ENCODE measurements at regions not wholly inside any gene's neighbourhood (a gene's known extent, or its start where the extent isn't known, plus 50 kb on each side); places are given as distances from the start of the nearest gene placed in this dataset.

- no TSS peak for BruUV-seq (replicated peaks)
- Histone ChIP-seq H3K4me2 (ENCODE audit: low read length) (no peak overlapping the region), H3K9me3 (ENCODE audit: control insufficient read depth in 1 of 2, insufficient read depth in 1 of 2, low read depth in 1 of 2, low read length in 2 of 2) (no peaks in the 10 kb centered on the region), H4K20me1 (ENCODE audit: insufficient read depth) (no peaks in the 10 kb centered on the region), H3K9me2 (ENCODE audit: insufficient read depth) (no peaks in the 10 kb centered on the region), H3K27ac (ENCODE audit: low read depth, low read length) (no peak overlapping the region), H3K9ac (ENCODE audit: low read length) (no peak overlapping the region), H2AFZ (ENCODE audit: low read depth, low read length, poor library complexity, severe bottlenecking) (no peak overlapping the region), H3K4me3 (replicated peaks in 1 of 2; ENCODE audit: low read depth in 1 of 2, low read length in 2 of 2) (no peak overlapping the region), H3K27me3 (ENCODE audit: insufficient read depth, low read length) (no peaks in the 10 kb centered on the region), H3K36me3 (ENCODE audit: control insufficient read depth in 1 of 2, insufficient read depth in 2 of 2, low read length in 2 of 2) (no peaks in the 10 kb centered on the region), H3K4me1 (ENCODE audit: control insufficient read depth in 1 of 2, insufficient read depth in 2 of 2, low read length in 2 of 2) (no peaks in the 10 kb centered on the region), H3K79me2 (ENCODE audit: insufficient read depth, low read length) (no peaks in the 10 kb centered on the region)
- no peak for DNase-seq (ENCODE audit: low read depth, low spot score)
- RAD21 ChIA-PET (ENCODE audit: low non-redundant PET in 1 of 2, low total read pairs in 2 of 2, uncharacterized antibody in 2 of 2, unreplicated experiment in 2 of 2) = no interaction called here
- no peak for ATAC-seq
- TF ChIP-seq ZFX (IDR thresholded peaks at IDR 0.05) = no peak
- no peak for TF ChIP-seq YY1 (IDR thresholded peaks at IDR 0.05; ENCODE audit: extremely low read depth, insufficient replicate concordance, low read depth, low read length)
- TF ChIP-seq ELF1 (IDR thresholded peaks at IDR 0.05; ENCODE audit: borderline replicate concordance, low read depth) = no peak
- TF ChIP-seq CTCF (IDR thresholded peaks at IDR 0.05 in 2 of 3, conservative IDR thresholded peaks at IDR 0.05 in 1 of 3; ENCODE audit: borderline replicate concordance in 1 of 3, insufficient read depth in 1 of 3, low read depth in 2 of 3, low read length in 2 of 3) = 0 out of 6 replicates have a peak, but pooled peaks of 1 of the 3 experiments have one; percentile 23
- POLR2A ChIA-PET = no interaction called here
- intact Hi-C loops (cut with micrococcal nuclease) = no loop called here
- CTCF ChIA-PET = no interaction called here
These were observed 547.5 kb downstream of the MMUT start for GRCh38 chr6:48915591-48915990.

- TF ChIP-seq EZH2phosphoT487 (IDR thresholded peaks at IDR 0.05; ENCODE audit: borderline replicate concordance) (no peak), SRF (IDR thresholded peaks at IDR 0.05; ENCODE audit: low read depth) (no peak), EZH2 (IDR thresholded peaks at IDR 0.05) (no peak), ATF3 (IDR thresholded peaks at IDR 0.05) (no peak), YY1 (IDR thresholded peaks at IDR 0.05; ENCODE audit: extremely low read depth, insufficient replicate concordance, low read depth, low read length) (no peak), REST (IDR thresholded peaks at IDR 0.05; ENCODE audit: low read depth) (no peak), SP1 (IDR thresholded peaks at IDR 0.05; ENCODE audit: low read depth) (no peak), MAX (IDR thresholded peaks at IDR 0.05) (no peak), CBX3 (IDR thresholded peaks at IDR 0.05; ENCODE audit: low read depth) (no peak), ZFX (IDR thresholded peaks at IDR 0.05) (no peak)
- Histone ChIP-seq H3K4me3 (replicated peaks in 1 of 2; ENCODE audit: low read depth in 1 of 2, low read length in 2 of 2) (no peak overlapping the region), H3K9me2 (ENCODE audit: insufficient read depth) (no peaks in the 10 kb centered on the region), H4K20me1 (ENCODE audit: insufficient read depth) (no peaks in the 10 kb centered on the region), H3K27me3 (ENCODE audit: insufficient read depth, low read length) (no peaks in the 10 kb centered on the region), H3K27ac (ENCODE audit: low read depth, low read length) (no peak overlapping the region), H3K36me3 (ENCODE audit: control insufficient read depth in 1 of 2, insufficient read depth in 2 of 2, low read length in 2 of 2) (no peaks in the 10 kb centered on the region), H3K9me3 (ENCODE audit: control insufficient read depth in 1 of 2, insufficient read depth in 1 of 2, low read depth in 1 of 2, low read length in 2 of 2) (no peaks in the 10 kb centered on the region), H3K4me1 (ENCODE audit: control insufficient read depth in 1 of 2, insufficient read depth in 2 of 2, low read length in 2 of 2) (no peaks in the 10 kb centered on the region), H2AFZ (ENCODE audit: low read depth, low read length, poor library complexity, severe bottlenecking) (no peak overlapping the region), H3K79me2 (ENCODE audit: insufficient read depth, low read length) (no peaks in the 10 kb centered on the region), H3K9ac (ENCODE audit: low read length) (no peak overlapping the region), H3K4me2 (ENCODE audit: low read length) (no peak overlapping the region)
- DNase-seq (ENCODE audit: low read depth, low spot score) (no peak), ATAC-seq (no peak)
- BruUV-seq (replicated peaks) = no TSS peak
- ChIA-PET POLR2A (no interaction called here), CTCF (no interaction called here), RAD21 (ENCODE audit: low non-redundant PET in 1 of 2, low total read pairs in 2 of 2, uncharacterized antibody in 2 of 2, unreplicated experiment in 2 of 2) (no interaction called here)
- intact Hi-C loops (cut with micrococcal nuclease) = no loop called here
These were observed 550.5 kb downstream of the MMUT start for GRCh38 chr6:48912503-48912902.
